C4-2B (cell line): ENCODE measurements at regions not wholly inside any gene's neighbourhood (a gene's known extent, or its start where the extent isn't known, plus 50 kb on each side); places are given as distances from the start of the nearest gene placed in this dataset.

Experiments used
- CTCF ChIP-seq: fragments of 450-650 bp; conservative IDR thresholded peaks from 2 replicates; pipeline ENCODE4 v1.5.1; 2017; ENCODE audit warnings: mild to moderate bottlenecking
- ZFX ChIP-seq: fragments of 450-650 bp; IDR thresholded peaks from 2 replicates; pipeline ENCODE4 v1.6.1; 2017

DNA sequence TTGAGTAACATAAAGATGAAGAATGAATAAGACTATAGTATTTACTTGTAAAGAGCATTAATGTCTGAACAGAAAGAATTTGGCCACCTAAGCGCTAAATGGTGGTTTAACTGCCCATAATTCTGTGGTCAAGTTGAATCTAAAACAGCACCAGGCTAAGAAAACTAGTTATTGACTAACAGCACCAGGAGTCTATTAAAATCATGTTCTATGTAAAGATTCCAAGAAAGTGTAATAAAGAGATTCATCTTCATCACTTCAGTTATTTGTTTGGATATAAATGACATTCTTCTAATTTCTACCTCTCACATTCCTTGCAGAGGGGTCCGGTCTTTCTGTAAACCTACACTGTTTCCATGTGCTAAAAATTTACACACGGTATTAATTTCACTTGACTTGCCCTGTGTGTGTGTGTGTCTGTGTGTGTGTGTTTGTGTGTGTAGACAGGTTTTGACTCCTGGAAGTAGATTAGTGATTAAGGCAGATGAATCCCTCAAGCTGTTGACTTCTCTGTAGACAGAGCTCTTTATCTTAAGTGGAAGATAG lies 84.4 kb downstream of the KLF6 start:
- TF ChIP-seq CTCF (no peak), ZFX (no peak)
